Prostate gland (tissue), 2 donors: ENCODE measurements at regions not wholly inside any gene's neighbourhood (a gene's known extent, or its start where the extent isn't known, plus 50 kb on each side); places are given as distances from the start of the nearest gene placed in this dataset.

Experiments used
- CTCF ChIP-seq, 4 experiments: fragments of 200-600 bp in 2 of 4; fragments of 450-650 bp in 2 of 4; sonication (generic) in 2 of 4; IDR thresholded peaks; 1 replicate in 3 of 4; 2 replicates in 1 of 4; pipeline ENCODE4 v1.5.1; 2016 to 2019; ENCODE audit warnings: antibody characterized with exemption in 4 of 4, mild to moderate bottlenecking in 2 of 4, moderate library complexity in 2 of 4
- POLR2A ChIP-seq: fragments of 450-650 bp; IDR thresholded peaks from one replicate; pipeline ENCODE4 v1.6.1; 2016; ENCODE audit warnings: antibody characterized with exemption, mild to moderate bottlenecking
- POLR2AphosphoS5 ChIP-seq: sonication (generic); formaldehyde crosslinking; IDR thresholded peaks from one replicate; pipeline ENCODE4 v1.6.1; 2017; ENCODE audit warnings: antibody characterized with exemption

- TF ChIP-seq CTCF (IDR thresholded peaks at IDR 0.05), result no peak
- TF ChIP-seq POLR2A, result no peak
- no peak for TF ChIP-seq POLR2AphosphoS5
These were observed 135.3 kb downstream of the RFC3 start for GRCh38 chr13:33953203-33953602.
